ENCODE measurements at regions not wholly inside any gene's neighbourhood (a gene's known extent, or its start where the extent isn't known, plus 50 kb on each side); places are given as distances from the start of the nearest gene placed in this dataset.
A peak's percentile ranks its signal among the peaks of the same experiment; 100 is the strongest.

DNA sequence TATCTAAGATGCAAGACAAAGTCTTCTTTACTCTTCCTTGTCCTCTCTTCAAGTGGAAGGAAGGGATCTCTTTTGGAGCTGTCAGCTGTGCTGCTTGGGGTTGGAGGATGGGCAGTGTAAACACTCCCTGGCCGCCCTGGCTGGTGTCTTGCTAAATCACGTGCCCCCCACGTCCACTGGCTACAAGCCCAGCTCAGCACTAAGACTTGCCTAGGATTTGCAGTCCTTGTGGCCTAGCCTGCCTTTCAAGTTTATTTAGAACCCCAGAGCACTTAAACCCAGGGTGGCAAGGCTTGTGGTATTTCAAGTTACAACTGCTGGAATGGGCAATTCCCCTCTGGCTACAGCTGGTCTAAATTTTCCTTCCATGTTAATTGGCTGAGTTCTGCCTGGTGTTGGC lies 272.4 kb upstream of the MYO3A start:
- DNase-seq = no peak
- intact Hi-C loops (cut with DNase I) = no loop called here

- DNase-seq = peak in 6 of 42 donors; percentile 17 to 44 (median 28)
- intact Hi-C loops (cut with DNase I) = no loop called here
Observed at GRCh38 chr10:25666276-25666675, 267.8 kb upstream of the MYO3A start.

DNA sequence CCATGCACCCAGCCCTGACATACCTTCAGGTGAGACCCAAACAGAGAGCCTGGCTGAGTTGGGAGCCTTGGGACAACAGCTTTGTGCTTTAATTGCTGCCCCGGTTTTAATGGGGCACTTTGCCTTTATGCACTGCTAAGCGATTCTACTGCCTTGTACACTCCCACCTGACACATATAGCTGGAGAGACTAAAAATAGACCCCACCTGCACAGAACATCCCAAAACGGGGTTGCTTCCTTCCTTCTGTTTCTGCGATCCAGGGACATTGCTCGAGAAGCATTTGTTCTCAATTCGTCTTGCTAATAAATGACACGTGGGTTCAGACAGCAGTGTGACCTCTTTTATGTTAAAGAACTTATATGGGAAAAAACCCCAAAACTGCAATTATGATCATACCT lies 258.8 kb upstream of the MYO3A start:
- intact Hi-C loops (cut with DNase I) = no loop called here
- peak in 23 of 42 donors; percentile 11 to 71 (median 39) for DNase-seq

GRCh38 chr10:25675615-25676014 lies 258.4 kb upstream of the MYO3A start:
- no peak for DNase-seq
- intact Hi-C loops (cut with DNase I) = no loop called here

- DNase-seq = no peak
- intact Hi-C loops (cut with DNase I) = no loop called here
Observed at GRCh38 chr10:25678220-25678619, 255.8 kb upstream of the MYO3A start.

GRCh38 chr10:25678666-25679065 lies 255.4 kb upstream of the MYO3A start:
- DNase-seq = no peak
- intact Hi-C loops (cut with DNase I) = no loop called here

- peak; percentile 43 to 91 (median 72) for DNase-seq
Observed at GRCh38 chr10:25682203-25682851, 251.7 kb upstream of the MYO3A start.

DNA sequence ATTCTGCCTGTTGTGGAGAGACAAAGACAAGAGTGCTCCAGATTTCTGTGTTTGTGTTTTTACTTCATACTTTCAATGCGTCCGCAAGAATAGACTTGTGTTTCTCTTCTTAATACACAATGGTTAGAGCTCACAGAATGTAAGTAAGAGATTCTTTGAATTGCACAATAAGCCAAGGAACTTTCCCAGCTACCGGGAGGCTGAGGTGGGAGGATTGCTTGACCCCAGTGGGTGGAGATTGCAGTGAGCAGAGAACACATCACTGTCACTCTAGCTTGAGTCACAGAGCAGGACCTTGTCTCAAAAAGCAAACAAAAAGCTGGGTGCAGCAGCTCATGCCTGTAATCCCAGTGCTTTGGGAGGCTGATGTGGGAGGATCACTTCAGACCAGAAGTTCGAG lies 250.7 kb upstream of the MYO3A start:
- no peak for DNase-seq
- intact Hi-C loops (cut with DNase I) = loop anchor here (5.0 kb wide), 1 partner anchor 571 kb away; no protein-coding TSS in a partner anchor

More at GRCh38 chr10:25682203-25682851, 251.7 kb upstream of the MYO3A start:
- intact Hi-C loops (cut with DNase I) = loop anchor here (5.0 kb wide), 1 partner anchor 570 kb away; no protein-coding TSS in a partner anchor

DNA sequence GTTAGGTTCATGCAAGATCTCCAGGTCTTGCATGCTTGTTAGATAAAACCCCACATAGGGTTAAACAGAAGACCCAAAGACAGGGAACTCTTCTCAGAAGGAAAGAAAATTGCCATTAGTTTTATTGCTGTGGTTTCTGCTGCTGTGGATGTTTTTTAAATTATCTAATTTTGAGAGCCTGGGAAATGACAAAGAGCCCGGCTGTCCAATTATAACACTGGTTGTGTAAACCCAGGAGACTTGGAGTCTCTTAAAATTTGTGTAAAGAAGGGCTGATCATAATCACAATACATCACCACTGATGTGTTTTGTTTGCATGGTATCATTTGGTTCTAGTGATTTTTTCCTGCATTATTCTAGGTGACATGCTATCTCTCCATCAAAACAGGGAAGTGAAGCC lies 246.5 kb upstream of the MYO3A start:
- intact Hi-C loops (cut with DNase I) = no loop called here

GRCh38 chr10:25689346-25690100 lies 244.5 kb upstream of the MYO3A start:
- DNase-seq = peak in 5 of 42 donors; percentile 14 to 41 (median 17)
- intact Hi-C loops (cut with DNase I) = no loop called here

More for the DNA sequence above, 246.5 kb upstream of the MYO3A start:
- no peak for DNase-seq

DNA sequence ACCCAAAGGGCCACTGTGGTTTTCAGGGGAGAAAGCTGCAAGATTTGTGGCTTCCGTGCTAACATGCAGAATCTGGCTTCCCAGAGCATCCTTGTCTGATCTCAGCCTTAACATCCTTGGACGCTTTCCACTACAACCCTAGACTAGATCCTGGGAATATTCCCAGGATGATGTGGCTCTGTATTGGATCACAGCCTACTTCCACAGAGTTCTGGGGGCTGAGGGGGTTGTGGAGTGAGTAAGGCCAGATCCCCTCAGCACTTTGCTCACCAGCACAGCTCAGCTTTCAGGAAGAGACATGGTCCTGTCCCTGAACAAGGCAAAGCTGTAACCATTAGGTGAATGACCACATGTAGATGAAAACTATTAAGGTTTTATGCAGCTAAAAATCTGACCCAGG lies 241.3 kb upstream of the MYO3A start:
- DNase-seq = peak in 1 of 42 donors; percentile 21
- intact Hi-C loops (cut with DNase I) = no loop called here

DNA sequence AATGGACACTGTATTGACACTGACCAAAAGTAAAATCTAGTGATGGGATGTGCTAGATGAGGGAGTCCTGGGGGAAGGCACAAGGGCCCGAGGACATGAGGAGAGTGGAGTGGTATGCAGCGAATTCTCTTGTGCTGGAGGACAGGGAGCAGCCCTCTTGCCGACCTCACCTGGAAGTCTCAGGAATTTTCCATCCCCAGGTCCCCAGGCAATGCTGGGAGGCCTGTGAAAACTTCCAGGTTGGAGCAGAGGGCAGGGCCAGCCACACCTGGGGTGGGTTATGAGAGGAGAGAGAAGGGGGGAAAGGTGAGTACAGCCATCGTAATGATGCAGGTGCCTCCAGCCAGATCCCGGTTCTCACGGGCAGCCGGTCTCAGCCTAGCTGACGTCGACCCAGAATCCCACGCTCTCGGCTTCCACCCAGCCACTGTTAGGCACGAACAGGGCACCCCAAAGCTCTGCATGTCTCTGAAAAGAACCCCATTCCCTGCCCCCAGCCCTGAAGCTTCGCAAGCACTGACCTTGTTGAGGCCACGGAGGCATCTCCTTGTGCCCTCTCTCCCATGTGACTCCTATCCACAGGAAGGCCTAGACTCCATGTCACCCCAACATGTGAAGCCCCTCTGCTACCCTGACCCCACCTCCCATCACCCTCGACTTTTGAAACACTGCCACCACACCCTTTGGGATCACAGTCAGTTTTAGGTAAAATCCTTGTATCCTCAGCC lies 239.7 kb upstream of the MYO3A start:
- DNase-seq = peak in 1 of 42 donors; percentile 24
- intact Hi-C loops (cut with DNase I) = no loop called here

- intact Hi-C loops (cut with DNase I) = no loop called here
- no peak for DNase-seq
Observed at GRCh38 chr10:25694971-25695370, 239.1 kb upstream of the MYO3A start.

- DNase-seq = no peak
- intact Hi-C loops (cut with DNase I) = no loop called here
Observed at GRCh38 chr10:25695586-25695985, 238.4 kb upstream of the MYO3A start.

DNA sequence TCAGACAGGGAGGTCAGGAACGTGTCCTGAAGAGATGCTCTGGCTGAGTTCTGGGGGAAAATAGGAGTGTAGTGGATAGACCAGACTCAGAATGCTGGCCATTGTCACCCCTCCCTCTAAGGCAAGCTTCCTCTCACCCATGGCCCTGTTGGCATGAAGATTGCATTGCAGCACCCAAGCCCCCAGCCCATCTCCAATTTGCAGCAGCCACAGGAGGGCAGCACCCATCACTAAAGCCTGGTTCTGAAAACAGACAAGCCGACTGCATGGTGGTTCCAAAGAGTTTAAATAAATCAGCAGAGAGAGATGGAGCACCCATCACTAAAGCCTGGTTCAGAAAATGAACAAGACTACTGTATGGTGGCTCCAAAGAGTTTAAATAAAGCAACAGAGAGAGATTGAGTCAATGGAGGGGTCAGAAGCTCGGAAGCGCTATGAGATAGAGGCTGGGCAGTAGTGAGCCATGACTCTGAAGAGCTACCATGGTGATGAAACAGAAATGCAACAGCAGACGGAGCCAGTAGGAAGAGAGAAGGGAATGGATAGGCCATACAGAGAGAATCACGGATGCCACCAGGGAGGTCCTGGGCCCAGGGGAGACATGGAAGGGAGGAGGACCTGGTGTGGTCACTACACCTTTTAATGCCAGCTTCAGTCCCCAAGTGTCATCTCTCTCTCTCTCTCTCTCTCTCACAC lies 237.9 kb upstream of the MYO3A start:
- intact Hi-C loops (cut with DNase I) = no loop called here
- DNase-seq = peak in 1 of 42 donors; percentile 31

DNA sequence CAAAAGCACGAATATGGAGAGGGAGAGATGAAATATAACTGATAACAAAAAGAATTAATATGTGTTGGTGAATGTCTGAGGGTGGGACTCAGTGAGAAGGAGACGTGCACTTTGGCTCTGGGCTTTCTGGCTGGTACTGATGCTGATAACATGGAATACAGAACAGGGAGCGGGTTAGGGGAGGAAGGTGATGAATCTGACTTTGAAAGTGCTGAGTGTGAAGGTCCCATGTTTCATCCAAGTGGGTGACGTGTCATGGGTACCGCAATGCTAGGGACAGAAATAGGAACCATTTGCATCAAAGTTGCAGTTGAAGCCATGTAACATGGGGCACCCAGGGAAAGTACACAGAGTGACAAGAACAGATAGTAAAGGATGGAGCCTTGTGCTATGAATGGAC lies 236.6 kb upstream of the MYO3A start:
- DNase-seq = peak in 1 of 42 donors; percentile 29
- intact Hi-C loops (cut with DNase I) = no loop called here

DNA sequence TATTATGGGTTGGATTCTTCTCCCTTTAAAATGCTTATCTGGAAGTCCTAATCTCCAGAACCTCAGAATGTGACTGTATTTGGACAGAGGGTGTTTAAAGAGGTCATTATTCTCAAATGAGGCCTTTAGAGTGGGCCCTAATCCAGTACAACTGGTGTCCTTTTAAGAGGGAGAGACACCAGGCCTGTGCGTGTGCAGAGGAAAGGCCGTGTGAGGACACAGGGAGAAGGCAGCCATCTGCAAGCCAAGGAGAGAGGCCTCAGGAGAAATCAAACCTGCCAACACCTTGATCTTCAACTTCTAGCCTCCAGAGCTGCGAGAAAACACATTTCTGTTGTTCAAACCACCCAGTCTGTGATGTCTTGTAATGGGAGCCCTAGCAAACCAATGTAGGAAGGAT lies 235.4 kb upstream of the MYO3A start:
- DNase-seq = peak in 1 of 42 donors; percentile 36
- intact Hi-C loops (cut with DNase I) = no loop called here

- peak in 1 of 42 donors; percentile 27 for DNase-seq
- intact Hi-C loops (cut with DNase I) = no loop called here
Observed at GRCh38 chr10:25699631-25700030, 234.4 kb upstream of the MYO3A start.

DNA sequence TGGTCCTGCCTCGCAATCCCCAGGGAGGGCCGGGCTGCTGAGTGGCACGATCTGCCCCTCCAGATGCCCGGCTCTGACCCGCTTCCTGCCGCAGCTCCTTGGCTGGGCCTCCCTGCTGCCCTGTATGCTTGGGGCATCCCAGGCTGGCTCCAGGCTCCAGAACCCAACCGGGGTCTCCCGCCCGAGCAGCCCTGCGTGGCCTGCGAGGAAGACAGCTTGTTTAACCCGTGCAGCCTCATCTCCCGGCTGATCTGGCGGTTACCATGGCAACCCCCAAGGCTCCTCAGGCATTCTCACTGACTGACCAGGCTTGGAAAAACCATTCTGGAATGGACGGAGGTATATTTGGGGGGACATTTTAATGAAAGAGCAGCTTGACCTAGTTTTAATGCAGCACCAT lies 232.4 kb upstream of the MYO3A start:
- DNase-seq = peak in 3 of 42 donors; percentile 8 to 41 (median 39)
- intact Hi-C loops (cut with DNase I) = no loop called here
